Activated T-cell treated with anti-CD3 and anti-CD28 coated beads, Interleukin-2, amount 50 U/mL, for 1 hour (primary cell): ENCODE measurements at regions not wholly inside any gene's neighbourhood (a gene's known extent, or its start where the extent isn't known, plus 50 kb on each side); places are given as distances from the start of the nearest gene placed in this dataset.

ENCODE experiments used
- DNase-seq: peaks from one replicate; pipeline ENCODE4 v3.0.0-alpha.2; 2020

DNA sequence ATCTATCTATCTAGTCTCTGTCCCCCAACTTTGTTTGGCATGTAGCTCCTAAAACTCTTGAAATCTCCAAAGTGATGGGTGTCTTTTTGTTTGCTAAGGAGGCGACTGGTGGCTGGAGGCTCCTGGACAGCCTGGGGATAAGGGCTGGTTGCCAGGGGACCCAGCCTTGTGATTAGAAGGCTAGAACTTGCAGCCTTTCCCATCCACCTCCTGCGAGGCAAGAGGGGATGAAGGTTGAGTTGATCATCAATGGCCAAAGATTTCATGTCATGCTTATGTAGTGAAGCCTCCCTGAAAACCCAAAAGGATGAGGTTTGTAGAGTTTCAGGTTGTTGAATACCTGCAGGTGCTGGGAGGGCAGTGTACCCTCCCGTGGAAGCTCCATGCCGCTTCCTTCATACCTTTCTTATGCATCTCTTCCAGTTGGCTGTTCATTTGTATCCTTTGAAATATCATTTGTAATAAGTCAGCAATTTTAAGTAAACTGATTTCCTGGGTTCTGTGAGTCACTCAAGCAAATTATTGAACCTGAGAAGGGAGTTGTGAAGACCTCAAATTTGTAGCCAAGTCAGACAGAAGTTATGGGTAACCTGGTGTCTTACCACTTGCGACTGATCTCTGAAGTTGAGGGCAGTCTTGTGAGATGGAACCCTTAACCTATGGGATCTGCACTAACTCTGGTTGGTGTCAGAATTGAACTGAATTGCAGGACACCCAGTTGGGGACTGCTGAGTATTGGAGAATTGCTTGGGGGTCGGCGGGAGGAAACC, 202.4 kb downstream of the SEC14L1 start:
- DNase-seq = peak; percentile 15

DNA sequence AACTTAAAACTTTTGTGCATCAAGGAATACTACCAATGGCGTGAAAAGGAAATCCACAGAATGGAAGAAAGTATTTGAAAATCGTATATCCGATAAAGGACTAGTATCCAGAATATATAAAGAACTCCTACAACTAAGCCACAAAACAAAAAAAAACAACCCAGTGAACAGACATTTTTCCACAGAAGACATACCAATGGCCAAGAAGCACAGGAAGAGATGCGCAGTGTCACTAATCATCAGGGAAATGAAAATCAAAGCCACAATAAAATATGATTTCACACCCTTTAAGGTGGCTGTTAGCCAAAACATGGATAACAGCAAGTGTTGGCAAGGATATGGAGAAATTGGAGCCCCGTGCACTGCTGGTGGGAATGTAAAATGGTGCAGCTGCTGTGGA, 203.3 kb downstream of the SEC14L1 start:
- no peak for DNase-seq

DNA sequence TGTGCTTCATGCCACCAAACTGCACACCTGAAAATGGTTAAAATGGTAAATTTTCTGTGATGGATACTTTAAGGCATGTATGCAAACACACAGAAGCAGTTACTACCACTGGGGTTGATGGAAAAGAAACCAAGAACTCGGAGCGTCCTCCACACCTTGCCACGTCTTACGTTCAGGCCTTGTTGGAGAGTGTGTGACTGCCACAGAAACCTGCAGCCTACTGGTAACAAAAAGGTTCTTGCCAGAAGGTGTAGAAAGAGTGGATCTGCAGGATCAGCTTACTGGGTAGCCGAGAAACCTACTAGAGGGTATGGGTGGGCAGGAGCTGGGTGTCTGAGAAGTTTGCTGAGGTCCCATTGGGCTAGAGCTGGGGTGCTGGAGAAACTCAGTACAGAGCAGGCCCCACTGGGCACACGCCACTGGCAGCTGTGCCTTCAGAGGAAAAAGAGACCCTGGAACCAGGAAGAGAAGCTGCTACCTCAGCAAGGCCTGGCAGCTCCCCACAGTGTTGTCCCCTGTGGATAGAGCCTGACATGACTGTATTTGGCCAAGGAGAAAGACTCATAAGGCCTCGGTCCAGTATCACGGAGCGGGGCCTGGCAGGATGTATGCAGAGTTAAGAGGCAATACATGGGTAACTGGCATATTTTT, 204.6 kb downstream of the SEC14L1 start:
- DNase-seq = no peak

DNA sequence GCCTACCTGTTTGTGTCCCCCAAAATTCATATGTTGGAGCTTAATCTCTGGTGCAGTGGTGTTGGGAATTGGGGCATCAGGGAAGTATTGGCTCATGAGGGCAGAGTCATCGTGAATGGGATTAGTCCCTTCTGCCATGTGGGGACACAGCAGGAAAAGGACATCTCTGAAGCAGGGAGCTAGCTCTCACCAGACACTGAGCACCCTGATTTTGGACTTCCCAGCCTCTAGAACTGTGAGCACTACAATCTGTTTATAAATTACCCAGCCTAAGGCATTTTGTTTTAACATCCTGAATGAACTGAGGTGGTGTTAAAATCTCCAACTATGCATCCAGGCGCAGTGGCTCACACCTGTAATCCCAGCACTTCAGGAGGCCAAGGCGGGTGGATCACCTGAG, 206.0 kb downstream of the SEC14L1 start:
- DNase-seq = no peak

DNA sequence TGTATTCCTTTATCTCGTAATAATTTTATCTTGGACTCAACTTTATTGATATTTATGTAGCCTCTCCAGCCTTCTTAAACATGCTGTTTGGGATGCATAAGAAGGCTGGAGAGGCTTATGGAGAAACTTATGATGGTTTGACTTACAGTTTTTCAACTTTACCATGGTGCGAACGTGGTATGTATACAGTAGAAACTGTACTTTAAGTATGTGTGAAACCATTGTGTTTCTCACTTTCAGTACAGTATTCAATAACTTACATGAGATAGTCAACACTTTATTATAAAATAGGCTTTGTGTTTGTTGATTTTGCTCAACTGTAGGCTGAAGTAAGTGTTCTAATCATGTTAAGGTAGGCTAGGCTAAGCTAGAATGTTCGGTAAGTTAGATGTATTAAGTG, 206.8 kb downstream of the SEC14L1 start:
- no peak for DNase-seq

DNA sequence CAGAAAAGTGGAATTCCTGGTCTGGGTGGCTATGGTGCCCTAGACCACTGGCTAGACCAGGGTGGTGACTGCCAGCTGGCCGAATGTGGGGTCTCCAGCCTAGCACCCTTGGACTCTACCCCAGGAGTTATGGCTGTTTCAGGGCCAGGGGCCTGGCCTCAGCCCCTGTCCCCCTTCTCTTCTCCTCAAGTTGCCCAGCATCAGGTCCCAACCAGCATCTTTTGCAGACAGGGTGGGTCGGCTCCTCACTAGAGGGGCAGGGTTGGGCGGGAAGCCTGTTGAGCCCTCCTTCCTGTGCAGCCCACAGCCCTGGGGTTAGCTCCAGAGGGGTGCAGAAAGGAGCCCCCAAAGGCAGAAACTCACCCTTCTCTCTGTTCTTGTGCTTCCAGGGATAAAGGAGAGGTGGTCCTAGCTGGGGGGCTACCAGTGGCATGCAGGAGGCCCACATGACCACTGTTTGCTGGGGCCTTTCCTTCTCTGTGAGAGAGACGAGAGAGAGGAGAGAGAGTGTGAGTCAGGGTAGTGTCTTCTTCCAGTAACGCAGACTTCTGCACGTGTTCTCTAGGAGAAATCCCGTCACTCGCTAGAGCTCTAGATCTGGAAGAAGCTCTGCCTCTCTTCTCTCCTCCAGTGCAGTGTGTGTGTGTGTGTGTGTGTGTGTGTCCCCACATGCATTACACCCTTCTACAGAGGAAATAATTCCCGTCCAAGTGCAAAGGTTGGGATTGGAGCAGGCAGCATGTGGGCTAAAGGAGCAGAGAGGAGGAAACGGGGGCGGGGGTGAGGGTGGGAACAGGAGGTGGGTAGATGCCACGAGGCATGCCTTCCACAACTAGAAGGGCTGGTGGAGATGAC, 209.4 kb downstream of the SEC14L1 start:
- peak; percentile 8 for DNase-seq

DNA sequence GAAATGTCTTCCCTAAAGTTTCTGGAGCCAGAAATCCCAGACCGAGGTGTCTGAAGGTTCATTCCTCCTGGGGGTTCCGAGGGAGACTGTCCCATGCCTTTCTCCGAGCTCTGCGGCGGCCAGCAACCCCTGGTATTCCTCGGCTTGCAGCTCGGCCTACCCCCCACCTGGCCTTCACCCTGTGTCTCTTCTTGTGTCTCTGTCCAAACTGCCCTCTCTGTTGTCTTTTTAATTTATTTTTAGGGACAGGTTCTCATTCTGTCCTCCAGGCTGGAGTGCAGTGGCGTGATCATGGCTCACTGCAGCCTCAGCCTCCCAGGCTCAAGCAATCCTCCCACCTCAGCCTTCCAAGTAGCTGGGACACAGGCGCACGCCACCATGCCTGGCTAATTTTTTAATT, 211.7 kb downstream of the SEC14L1 start:
- no peak for DNase-seq

DNA sequence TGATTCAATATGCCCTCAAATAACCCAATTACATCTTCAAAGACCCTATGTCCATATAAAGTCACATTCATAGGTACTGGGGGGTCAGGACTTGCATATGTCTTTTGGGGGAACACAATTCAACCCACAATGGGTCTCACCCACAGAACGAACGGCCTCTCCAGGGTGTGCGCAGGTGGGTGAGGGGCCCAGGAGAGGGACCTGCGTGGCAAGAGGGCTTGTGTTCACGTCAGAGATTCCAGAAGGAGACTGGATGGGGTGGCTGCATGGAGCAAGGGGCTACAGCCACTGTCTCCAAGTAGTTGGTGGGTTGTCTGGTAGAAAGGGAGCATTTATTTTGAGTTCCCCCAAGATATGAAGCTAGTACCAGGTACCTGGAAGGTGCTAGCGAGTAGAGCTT, 212.2 kb downstream of the SEC14L1 start:
- DNase-seq = no peak

DNA sequence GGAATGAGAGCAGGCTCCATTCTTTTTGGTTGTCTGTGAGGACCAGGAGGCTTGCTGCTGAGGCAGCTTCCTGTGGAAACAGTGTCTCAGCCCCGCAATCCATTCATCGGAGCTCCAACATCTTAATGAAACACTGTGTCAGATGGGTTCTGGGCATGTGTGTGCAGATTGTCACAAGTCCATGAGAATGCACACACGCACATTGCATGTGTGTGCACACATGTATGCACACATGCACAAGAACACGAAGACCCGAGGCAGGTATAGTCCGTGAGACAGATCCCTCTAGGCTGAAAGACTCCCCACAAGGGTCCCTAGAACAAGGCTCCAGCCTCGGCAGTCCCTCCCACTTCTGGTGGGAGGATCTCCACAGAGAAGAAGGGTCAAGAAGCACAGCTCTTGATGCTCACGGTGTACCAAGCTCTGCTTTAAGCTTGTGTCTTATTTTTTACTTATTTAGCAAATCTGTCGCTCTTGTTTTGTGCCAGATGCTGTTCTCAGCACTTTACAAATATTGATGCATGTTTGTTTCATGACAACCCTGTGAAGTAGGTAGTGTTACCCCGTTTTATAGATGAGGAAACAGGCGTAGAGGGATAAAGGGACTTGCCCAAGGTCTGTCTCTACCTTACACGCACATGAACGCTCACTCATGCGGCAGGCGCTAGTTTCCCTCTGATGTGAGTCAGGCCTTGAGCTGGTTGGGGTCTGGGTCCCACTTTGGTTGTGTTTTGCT, 213.1 kb downstream of the SEC14L1 start:
- DNase-seq = peak; percentile 8

DNA sequence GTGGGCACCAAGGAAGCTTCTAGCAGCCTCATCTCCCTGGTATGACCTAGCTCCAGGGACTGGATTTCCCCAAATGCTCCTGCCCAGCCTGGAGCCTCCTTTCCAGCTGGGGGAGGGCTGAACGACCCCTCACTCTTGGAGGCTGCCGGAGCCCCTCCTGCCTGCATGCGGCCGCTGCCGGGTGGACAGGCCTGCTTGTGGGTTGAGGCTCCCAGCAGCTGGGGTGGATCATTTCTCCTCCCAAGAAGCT, 213.6 kb downstream of the SEC14L1 start:
- peak; percentile 10 for DNase-seq

DNA sequence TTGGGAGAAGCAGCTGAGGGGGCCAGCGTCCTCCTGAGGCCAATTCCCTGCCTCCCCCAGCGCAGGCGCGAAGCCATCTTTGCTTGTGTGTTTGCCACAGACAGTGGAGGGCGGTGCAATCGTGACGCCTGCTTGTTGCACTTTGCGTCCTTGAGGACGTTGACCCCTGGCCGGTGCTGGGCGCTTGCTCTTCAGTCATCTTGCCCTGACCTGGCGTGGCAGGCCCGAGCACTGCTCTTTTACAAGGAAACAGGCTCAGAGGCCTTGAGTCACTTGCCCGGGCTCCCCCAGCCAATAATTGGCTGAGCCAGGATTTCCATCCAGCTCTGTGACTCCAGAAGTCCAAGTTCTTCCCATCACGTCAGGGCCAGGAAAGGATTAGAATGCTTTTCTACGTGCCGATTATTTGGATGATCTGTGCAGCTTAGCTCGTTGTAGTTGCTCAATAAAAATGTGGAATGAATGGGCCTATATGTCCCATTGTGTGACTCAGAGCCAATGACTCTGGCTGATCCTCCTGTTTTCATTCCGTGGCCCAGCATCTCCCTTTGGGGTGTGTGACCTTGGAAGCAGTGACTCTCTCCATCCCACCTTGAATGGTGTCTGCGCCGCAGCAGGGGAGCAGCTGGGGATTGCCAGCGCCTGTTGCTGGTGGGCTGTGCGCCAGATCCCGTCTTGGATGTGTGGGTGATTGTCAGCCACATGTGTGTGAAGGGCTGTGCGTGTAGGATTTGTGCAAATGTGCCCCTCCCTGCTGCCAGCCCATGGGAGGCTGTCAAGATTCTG, 214.1 kb downstream of the SEC14L1 start:
- DNase-seq = peak; percentile 17

DNA sequence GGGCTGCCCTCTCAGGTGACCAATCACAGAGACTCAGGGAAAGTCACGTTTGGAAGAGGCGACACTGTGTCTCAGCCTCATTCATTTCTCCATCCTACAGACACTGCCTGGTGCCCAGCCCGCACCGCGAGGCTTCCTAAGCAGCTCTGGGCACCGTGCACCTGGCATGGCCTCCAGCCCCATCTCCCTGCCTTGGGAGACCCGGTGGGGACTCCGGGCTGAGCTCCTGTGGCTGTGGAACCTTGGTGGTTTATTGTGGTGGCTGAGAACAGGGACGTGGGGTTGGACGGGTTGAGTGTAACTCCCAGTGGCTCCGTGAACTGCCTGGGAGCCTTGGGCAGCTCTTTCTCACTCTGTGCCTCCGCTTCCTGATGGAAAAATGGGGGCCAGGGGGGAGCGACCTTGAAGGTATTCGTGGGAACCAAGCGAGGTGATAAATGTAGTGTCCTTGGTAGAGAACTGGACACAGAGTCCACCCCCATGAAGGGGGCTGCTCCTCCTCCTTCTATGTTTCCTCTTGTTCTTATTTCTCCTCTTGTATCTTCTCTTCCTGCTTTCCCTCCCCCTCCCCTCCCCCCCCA, 215.4 kb downstream of the SEC14L1 start:
- peak; percentile 11 for DNase-seq

DNA sequence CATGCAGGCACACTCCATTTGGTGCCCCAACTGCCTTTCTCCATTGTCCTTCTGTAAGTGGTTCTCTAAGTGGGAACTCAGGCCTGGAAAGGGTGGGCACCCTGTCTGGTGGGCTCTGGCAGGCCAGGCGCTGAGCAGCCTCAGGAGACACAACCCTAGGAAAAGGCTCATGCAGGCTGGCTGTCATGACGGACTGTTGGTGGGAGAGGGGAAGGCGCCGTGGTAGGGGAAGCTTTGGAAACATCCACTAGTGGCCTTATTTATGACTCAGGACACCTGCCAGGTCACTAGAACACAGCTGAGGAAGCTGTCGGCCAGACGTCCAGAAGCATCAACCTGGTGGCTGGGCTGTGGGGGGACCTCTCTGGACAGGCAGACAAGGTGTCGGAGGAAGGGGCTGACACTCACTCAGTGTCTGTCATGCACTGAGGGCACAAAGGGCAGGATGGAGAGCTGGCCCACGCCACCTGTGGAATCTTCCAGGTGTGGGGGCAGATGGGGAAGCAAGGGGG, 216.0 kb downstream of the SEC14L1 start:
- DNase-seq = peak; percentile 16

DNA sequence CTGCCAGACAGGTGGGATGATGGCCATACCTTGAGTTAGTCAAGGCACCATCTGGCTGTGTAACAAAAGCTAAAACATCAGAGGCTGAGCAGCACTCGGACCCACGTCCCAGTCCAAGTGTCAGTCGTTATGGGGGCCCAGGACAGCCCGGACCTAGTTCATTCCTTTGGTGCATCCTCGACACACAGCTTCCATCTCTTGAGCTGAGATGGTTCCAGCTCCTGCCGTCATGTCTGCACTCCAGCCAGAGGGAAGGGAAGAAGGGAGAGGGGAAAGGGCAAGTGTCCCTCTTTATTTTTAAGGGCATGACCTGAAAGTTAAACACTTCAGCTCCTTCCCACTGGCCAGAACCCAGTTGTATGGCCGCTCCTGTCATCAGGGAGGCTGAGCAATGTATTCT, 218.0 kb downstream of the SEC14L1 start:
- DNase-seq = no peak

DNA sequence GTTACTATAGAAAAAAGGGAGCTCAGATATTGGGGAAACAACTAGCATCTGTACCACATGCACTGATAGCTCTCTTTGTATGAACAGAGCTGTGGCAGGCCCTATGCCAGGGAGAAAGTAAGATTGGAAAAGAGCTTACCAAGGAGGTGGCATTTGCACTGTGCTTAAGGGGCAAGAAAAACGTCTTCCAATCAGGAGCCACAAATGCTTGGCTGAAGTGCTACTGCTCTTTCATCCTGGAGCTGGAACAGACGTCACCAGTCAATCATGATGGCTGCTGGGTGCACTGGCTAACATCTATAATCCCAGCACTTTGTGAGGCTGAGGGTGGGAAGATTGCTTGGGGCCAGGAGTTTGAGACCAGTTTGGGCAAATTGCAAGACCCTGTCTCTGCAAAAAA, 218.5 kb downstream of the SEC14L1 start:
- no peak for DNase-seq

DNA sequence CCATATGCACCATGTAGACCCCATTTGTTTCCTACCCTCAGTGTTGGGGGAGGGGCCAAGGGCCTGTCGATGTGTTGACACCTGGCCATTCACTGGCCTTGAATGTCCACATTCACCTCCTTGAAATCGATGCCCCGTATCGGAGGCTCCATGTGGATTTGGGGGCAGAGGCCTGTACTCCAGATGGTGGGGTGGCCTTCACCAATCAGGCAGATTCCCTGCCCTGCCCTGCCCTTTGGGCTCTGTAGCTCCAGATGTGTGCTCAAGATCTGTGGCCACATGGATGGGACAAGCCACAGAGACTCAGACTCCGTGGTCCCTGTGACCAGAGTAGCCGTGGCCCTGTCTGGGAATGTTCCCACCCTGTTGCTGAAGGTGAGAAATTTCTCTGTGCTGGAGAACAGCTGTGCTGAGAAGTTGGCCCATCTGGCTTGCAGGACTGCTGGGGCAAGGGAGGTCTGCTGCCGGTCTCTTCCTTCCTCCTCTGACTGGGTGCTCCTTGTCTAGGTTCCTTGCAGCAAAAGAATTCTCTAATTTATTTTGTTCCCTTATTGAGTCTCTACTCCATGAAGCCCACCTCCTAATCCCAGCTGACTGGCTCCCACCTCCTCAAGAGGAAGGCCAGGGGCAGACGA, 221.3 kb downstream of the SEC14L1 start:
- DNase-seq = no peak

DNA sequence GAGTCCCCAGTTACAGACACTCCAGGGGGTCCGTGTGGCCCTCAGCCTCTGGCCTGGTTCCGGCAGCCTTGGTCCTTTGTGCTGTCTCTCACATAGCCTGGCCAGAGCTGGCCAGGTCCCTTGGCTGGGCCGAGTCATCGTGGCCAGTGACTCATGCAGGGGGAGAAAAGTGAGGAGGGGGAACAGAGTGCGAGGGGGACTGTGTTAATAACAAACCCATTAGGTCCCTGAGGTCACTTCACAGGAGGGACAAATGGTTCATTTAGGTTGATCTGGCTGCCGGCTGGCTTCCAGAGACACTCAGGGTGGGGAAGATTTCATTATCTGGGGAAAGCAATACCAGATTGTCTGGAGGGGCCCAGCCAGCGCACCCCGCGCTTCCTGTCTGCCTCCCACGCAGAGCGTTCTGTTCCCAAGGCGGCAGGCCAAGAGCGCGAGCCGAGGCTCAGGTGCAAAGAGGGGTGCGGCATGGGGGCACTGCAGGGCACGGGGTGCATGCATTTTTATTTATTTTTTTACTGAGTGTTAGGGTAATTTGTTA, 223.1 kb downstream of the SEC14L1 start:
- DNase-seq = peak; percentile 53

DNA sequence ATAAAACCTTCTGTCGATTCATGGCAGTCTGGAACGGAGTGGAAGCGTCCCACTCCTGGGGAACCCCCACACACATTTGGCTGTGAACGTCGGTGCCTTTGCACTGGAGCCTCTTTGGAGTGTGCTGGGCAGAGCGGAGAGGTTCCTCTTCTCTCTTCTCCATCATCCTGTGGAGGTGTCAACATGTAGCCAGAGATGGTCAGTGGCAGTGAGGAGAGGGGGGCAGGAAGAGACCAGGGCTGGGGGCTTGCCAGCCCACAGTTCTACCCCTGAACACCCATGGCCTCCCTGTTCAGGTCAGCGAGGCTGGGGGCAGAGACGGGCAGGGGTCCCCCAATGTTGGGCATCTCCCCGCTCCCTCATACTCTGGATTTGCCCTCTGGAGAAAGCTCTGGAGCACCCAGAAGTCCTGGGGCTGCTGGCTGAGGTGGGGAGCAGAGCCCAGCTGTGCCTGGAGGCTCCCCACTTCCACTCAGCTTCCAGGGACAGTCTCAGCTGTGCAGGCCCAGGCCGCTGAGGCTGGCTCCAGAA, 223.7 kb downstream of the SEC14L1 start:
- no peak for DNase-seq

DNA sequence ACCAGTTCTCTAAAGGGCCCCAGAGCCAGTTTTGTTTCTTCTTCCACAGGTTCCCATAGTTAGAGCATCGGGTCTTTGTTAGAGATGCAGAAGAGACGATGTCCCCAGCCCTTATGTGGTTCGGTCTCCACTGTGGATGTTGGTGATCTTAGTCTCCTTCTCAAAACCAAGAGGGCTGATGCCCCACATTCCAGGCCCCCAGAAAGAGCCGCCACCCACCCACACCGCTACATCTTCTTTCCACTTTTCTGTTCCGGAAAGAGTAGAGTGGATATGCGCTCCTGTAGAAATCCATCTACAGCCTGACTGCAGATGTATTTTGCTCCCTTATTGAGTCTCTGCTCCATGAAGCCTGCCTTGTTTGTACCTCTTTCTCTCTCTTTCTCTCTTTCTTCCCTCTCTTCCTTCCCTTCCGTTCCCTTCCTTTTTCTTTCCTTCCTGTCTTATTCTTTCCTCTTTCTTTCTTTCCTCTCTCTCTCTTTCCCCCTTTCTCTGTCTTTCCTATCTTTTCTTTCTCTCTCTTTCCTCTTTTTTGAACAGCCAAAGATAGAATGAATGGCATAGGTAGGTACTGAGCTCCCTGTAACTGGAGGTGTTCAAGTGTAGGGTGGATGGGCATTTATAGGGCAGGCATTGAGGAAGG, 224.3 kb downstream of the SEC14L1 start:
- DNase-seq = no peak

DNA sequence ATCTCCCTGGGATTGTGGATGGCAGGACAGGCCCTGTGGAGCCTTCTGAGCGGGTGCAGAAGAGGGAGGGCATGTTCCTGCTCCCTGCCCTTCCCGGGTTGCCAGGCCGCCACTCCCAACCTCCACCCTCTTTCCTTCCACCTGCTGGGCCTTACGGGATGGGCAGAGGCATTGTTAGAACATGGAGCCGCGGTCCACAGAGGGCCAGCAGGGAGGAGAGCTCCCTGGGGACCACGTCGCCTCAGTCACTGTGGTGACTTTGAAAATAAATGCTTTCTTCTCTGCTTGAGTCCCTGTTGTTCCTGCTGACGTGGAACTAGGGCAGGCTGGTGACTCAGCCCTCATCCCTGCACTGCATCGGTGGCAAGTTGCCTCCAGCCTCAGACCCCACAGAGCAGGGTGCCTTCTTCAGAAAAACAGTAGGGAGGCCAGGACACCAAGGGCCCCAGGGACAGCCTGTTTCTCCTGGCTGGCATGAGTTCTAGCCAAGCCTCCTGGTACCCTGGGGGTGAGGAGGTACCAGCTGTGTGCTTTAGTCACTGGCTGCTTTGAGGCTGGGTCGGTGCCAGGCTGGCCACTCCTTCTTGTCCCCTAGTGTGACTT, 224.9 kb downstream of the SEC14L1 start:
- no peak for DNase-seq
